BLaER1 (cell line): ENCODE measurements at regions not wholly inside any gene's neighbourhood (a gene's known extent, or its start where the extent isn't known, plus 50 kb on each side); places are given as distances from the start of the nearest gene placed in this dataset.

ENCODE experiments used
- H3K27ac ChIP-seq: shearing (Covaris generic); formaldehyde crosslinking; 2 replicates; pipeline ENCODE4 v1.8.1; 2022
- H3K27me3 ChIP-seq: shearing (Covaris generic); formaldehyde crosslinking; 2 replicates; pipeline ENCODE4 v1.8.1; 2022
- H3K36me3 ChIP-seq: shearing (Covaris generic); formaldehyde crosslinking; 2 replicates; pipeline ENCODE4 v1.8.1; 2022
- H3K4me1 ChIP-seq: shearing (Covaris generic); formaldehyde crosslinking; 2 replicates; pipeline ENCODE4 v1.8.1; 2022
- H3K4me2 ChIP-seq: shearing (Covaris generic); formaldehyde crosslinking; 2 replicates; pipeline ENCODE4 v1.8.1; 2022
- H3K4me3 ChIP-seq: shearing (Covaris generic); formaldehyde crosslinking; 2 replicates; pipeline ENCODE4 v1.8.1; 2022
- H3K9ac ChIP-seq: shearing (Covaris generic); formaldehyde crosslinking; 2 replicates; pipeline ENCODE4 v1.8.1; 2022
- H3K9me3 ChIP-seq: shearing (Covaris generic); formaldehyde crosslinking; 2 replicates; pipeline ENCODE4 v1.8.1; 2022
- H4K20me1 ChIP-seq: shearing (Covaris generic); formaldehyde crosslinking; 2 replicates; pipeline ENCODE4 v1.8.1; 2022
- Cebpa-rat ChIP-seq: shearing (Covaris generic); IDR thresholded peaks from 2 replicates; pipeline ENCODE4 v1.8.1; 2022

GRCh38 chr9:86521322-86521721 is 167.1 kb upstream of the TUT7 start:
- Histone ChIP-seq H3K27ac (no peak overlapping the region), H4K20me1 (no peaks in the 10 kb centered on the region), H3K9ac (no peak overlapping the region), H3K4me3 (no peak overlapping the region), H3K4me2 (no peak overlapping the region), H3K4me1 (peaks cover 10% of the 10 kb centered on the region), H3K27me3 (no peaks in the 10 kb centered on the region), H3K36me3 (no peaks in the 10 kb centered on the region), H3K9me3 (no peaks in the 10 kb centered on the region)
- no peak for TF ChIP-seq Cebpa-rat

GRCh38 chr9:86519066-86519615 is 164.9 kb upstream of the TUT7 start:
- H3K36me3 ChIP-seq = no peaks in the 10 kb centered on the region

GRCh38 chr9:86517475-86517874 is 163.3 kb upstream of the TUT7 start:
- peaks cover 10% of the 10 kb centered on the region for H3K4me1 ChIP-seq
- TF ChIP-seq Cebpa-rat = no peak
- no peaks in the 10 kb centered on the region for H3K36me3 ChIP-seq

More at GRCh38 chr9:86519066-86519615, 164.9 kb upstream of the TUT7 start:
- TF ChIP-seq Cebpa-rat = no peak
- Histone ChIP-seq H4K20me1 (no peaks in the 10 kb centered on the region), H3K4me2 (no peak overlapping the region; the same call in 1 of the 2 replicates), H3K4me3 (no peak overlapping the region), H3K4me1 (peaks cover 10% of the 10 kb centered on the region), H3K9me3 (no peaks in the 10 kb centered on the region), H3K9ac (no peak overlapping the region), H3K27me3 (peaks cover 5% of the 10 kb centered on the region; the same call in 1 of the 2 replicates), H3K27ac (no peak overlapping the region)

GRCh38 chr9:86516564-86516963 is 162.4 kb upstream of the TUT7 start:
- Histone ChIP-seq H3K9ac (no peak overlapping the region), H4K20me1 (no peaks in the 10 kb centered on the region), H3K27me3 (peaks cover 5% of the 10 kb centered on the region; the same call in 1 of the 2 replicates), H3K4me2 (no peak overlapping the region), H3K36me3 (no peaks in the 10 kb centered on the region), H3K27ac (no peak overlapping the region), H3K4me1 (peaks cover 10% of the 10 kb centered on the region), H3K4me3 (no peak overlapping the region), H3K9me3 (no peaks in the 10 kb centered on the region)
- TF ChIP-seq Cebpa-rat = no peak

More at GRCh38 chr9:86517475-86517874, 163.3 kb upstream of the TUT7 start:
- Histone ChIP-seq H3K9ac (no peak overlapping the region), H3K27me3 (peaks cover 5% of the 10 kb centered on the region; the same call in 1 of the 2 replicates), H3K4me3 (no peak overlapping the region), H4K20me1 (no peaks in the 10 kb centered on the region), H3K4me2 (no peak overlapping the region), H3K9me3 (no peaks in the 10 kb centered on the region), H3K27ac (no peak overlapping the region)

- no peaks in the 10 kb centered on the region for H4K20me1 ChIP-seq
- no peaks in the 10 kb centered on the region for H3K9me3 ChIP-seq
- no peak overlapping the region for H3K9ac ChIP-seq
- H3K27ac ChIP-seq = no peak overlapping the region
- H3K4me1 ChIP-seq = peaks cover 10% of the 10 kb centered on the region
- no peak overlapping the region for H3K4me3 ChIP-seq
- TF ChIP-seq Cebpa-rat = no peak
- no peaks in the 10 kb centered on the region for H3K36me3 ChIP-seq
- peaks cover 5% of the 10 kb centered on the region; the same call in 1 of the 2 replicates for H3K27me3 ChIP-seq
- H3K4me2 ChIP-seq = no peak overlapping the region
Measured at GRCh38 chr9:86515221-86515620, 161.0 kb upstream of the TUT7 start.

- Histone ChIP-seq H3K27ac (no peak overlapping the region), H3K36me3 (no peaks in the 10 kb centered on the region), H4K20me1 (no peaks in the 10 kb centered on the region), H3K4me2 (no peak overlapping the region), H3K4me3 (no peak overlapping the region), H3K4me1 (peaks cover 4% of the 10 kb centered on the region), H3K27me3 (peaks cover 5% of the 10 kb centered on the region; the same call in 1 of the 2 replicates), H3K9ac (no peak overlapping the region), H3K9me3 (no peaks in the 10 kb centered on the region)
- TF ChIP-seq Cebpa-rat = no peak
Measured at GRCh38 chr9:86513429-86513828, 159.2 kb upstream of the TUT7 start.

- Histone ChIP-seq H3K4me2 (no peak overlapping the region), H3K4me1 (no peaks in the 10 kb centered on the region), H4K20me1 (no peaks in the 10 kb centered on the region), H3K9ac (no peak overlapping the region), H3K9me3 (no peaks in the 10 kb centered on the region), H3K36me3 (no peaks in the 10 kb centered on the region), H3K4me3 (no peak overlapping the region), H3K27me3 (peaks cover 5% of the 10 kb centered on the region; the same call in 1 of the 2 replicates), H3K27ac (no peak overlapping the region)
- TF ChIP-seq Cebpa-rat = no peak
Measured at GRCh38 chr9:86512929-86513328, 158.7 kb upstream of the TUT7 start.

- Histone ChIP-seq H3K27ac (no peak overlapping the region), H3K27me3 (peaks cover 5% of the 10 kb centered on the region; the same call in 1 of the 2 replicates), H3K9ac (no peak overlapping the region), H3K4me3 (no peak overlapping the region), H3K9me3 (no peaks in the 10 kb centered on the region), H3K4me2 (no peak overlapping the region), H3K4me1 (no peaks in the 10 kb centered on the region), H4K20me1 (no peaks in the 10 kb centered on the region), H3K36me3 (no peaks in the 10 kb centered on the region)
- no peak for TF ChIP-seq Cebpa-rat
Measured at GRCh38 chr9:86511614-86512360, 157.6 kb upstream of the TUT7 start.

- no peaks in the 10 kb centered on the region for H4K20me1 ChIP-seq
- H3K9ac ChIP-seq = no peak overlapping the region
- no peaks in the 10 kb centered on the region for H3K4me1 ChIP-seq
- no peak overlapping the region for H3K27ac ChIP-seq
- H3K9me3 ChIP-seq = no peaks in the 10 kb centered on the region
- no peaks in the 10 kb centered on the region for H3K36me3 ChIP-seq
- TF ChIP-seq Cebpa-rat = no peak
- no peak overlapping the region for H3K4me2 ChIP-seq
- H3K27me3 ChIP-seq = no peaks in the 10 kb centered on the region
- no peak overlapping the region for H3K4me3 ChIP-seq
Measured at GRCh38 chr9:86508208-86508903, 154.1 kb upstream of the TUT7 start.

GRCh38 chr9:86507212-86507630 is 153.0 kb upstream of the TUT7 start:
- Histone ChIP-seq H3K36me3 (no peaks in the 10 kb centered on the region), H4K20me1 (no peaks in the 10 kb centered on the region), H3K9me3 (no peaks in the 10 kb centered on the region), H3K9ac (no peak overlapping the region), H3K4me3 (no peak overlapping the region), H3K4me1 (no peaks in the 10 kb centered on the region), H3K27ac (no peak overlapping the region), H3K4me2 (no peak overlapping the region), H3K27me3 (no peaks in the 10 kb centered on the region)
- no peak for TF ChIP-seq Cebpa-rat
